Caki2 (cell line): ENCODE measurements at regions not wholly inside any gene's neighbourhood (a gene's known extent, or its start where the extent isn't known, plus 50 kb on each side); places are given as distances from the start of the nearest gene placed in this dataset.
"Not testable (repeated sequence)": the region's sequence is repeated elsewhere in the genome, so short reads cannot be mapped to it uniquely, and the experiment has no call there.

Experiments used
- DNase-seq: peaks from one replicate; pipeline ENCODE4 v3.0.0-alpha.2; 2015; ENCODE audit warnings: low read depth
- in situ Hi-C: cut with HindIII; loops from 2 replicates; pipeline ENCODE4 v1.10.0; 2016; ENCODE audit warnings: low sequenced_read_pairs, low pct_unique_long_range_greater_than_20kb, mixed read lengths

DNA sequence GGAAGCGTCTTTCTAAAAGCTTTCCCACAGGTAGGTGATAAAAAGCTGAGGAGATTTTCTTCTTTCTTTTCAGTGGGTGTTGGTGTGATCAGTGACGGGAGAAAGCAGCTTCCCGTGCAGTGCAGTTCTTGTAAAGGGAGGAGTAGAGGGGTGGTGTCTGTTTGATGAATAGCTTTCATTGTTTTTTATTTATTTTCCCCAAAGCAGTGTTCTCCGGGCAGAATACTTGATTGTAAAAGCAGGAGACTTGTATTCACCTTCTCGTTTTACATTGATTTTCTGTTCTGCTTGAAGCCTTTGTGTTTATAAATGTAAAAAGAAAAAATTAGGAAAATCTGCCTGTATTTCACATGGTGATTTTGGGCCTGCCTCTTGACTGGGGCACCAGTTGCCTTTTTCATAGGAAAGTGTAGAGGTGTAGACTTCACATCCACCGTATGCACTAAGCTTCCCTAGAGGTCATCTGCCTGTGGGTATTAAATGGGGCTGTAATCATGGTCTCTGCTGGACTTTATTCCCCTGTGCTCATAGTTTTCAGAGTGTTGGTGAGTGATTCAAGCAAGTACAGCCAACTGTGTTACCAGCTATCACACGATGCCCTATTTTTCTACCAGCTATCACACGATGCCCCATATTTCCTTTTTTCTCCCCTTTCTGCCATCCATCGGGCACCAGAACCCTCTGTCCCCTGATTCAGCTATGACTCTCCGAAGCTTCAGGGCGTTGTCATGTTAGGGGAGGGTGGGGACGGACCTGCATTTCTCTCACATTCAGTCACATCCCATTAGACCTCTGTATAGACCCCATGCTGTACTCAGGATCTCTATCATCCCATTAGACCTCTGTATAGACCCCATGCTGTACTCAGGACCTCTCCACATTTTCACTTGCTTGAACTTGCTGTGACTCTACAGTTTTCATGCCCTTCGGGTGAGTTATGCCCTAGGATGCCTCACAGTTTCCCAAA lies 526.5 kb downstream of the TRIML1 start:
- in situ Hi-C loops, result no loop called here

DNA sequence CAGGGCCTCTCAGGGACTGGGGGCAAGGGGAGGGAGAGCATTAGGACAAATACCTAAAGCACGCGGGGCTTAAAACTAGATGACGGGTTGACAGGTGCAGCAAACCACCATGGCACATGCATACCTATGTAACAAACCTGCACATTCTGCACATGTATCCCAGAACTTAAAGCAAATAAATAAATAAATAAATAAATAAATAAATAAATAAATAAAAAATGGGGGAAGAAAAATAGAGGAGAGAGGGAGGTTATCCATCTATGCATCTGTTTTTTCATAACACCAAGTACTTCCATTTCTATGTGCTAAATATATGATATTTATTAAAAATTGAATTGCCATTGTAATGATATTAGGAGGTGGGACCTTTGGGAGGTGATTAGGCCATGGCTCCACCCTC lies 539.5 kb downstream of the TRIML1 start:
- DNase-seq, in situ Hi-C loops: not testable (repeated sequence)

More for the DNA sequence above, 526.5 kb downstream of the TRIML1 start:
- DNase-seq, result no peak

DNA sequence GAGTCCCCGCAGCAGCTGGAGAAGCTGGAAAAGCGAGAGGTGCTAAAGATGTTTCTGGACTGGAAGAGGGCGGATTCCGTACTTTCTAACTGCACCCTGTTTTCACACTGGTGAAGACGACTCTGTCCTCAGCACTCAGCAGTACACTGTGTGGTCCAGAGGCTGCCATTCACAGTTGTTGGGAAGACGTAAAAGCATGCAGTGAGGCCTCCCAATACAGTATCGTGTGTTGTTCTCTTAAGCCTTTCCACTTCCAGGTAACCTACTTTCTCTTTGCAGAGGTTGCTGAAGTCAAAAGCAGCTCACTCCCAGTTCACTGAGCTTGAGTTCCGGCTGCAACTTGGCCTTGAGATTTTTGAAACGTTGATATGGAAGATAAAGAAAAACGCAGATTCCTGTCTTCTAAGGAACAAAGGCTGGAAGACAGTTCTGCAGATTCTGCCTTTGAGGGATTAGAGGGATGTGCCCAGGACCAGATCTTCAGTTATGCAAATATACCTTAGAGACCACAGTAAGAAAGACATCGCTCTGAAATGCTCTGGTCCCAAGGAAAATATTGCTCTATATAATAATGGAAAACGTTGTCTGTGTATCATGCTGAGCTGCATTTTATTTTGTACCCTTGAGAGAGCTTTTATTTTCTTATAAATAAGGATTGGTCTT lies 540.9 kb downstream of the TRIML1 start:
- no peak for DNase-seq
- in situ Hi-C loops, result no loop called here

DNA sequence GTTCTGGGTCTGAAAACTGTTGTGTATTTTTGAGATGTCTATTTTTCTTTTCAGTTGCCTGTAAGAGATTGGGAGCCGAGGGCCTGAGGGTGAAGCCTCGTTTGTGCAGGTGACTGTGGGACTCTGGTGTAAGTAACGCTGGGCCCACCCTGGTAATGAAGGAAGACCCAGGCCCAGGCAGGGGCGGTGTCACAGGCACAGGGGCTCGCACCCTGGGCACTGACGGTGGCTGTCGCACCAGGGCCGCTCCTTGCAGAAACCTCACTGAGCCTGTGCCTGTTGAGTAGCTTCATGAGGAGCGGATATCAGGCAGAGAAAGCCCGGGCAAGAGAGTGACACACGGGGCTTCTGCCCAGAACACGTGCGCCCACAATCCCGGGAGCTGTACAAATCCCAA lies 541.4 kb downstream of the TRIML1 start:
- in situ Hi-C loops, result no loop called here
- no peak for DNase-seq

DNA sequence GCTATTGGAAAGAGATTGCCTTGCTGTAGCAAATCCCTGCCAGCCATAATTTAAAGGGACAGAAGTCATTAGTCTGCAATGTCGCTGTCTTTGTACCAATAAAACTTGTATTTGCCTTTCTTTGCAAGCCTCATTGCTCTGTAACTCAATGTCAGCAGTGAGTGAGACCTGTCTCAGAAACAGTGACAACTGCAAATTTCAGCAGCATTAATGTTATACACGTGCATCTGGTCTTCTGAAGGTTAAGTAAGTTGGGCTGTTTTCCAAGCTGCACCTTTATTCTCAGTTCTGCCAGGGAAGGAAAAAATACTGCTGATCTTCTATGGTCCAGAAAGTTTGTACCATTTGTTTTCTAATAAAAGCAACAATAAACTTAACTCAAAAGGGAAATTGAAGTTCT lies 543.1 kb downstream of the TRIML1 start:
- in situ Hi-C loops, result no loop called here
- DNase-seq, result no peak

DNA sequence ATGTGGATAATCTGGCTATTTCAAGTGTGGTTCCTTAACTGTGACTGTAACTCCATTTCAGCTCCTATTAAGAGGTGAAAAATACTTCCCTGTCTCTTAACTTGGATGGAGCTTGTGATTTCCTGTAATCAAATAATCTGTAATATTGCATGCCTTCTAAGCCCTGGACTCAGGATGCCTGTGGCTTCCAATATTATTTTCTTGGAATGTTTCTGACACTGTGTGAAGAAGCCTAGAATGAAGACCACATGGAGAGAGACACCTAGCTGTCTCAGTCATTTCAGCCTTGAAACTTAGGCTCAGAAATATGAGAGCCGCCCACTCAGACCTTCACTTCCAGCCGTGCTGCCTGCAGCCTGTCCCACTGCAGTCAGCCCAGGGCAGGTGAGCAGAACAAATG lies 544.3 kb downstream of the TRIML1 start:
- no peak for DNase-seq
- in situ Hi-C loops, result no loop called here

DNA sequence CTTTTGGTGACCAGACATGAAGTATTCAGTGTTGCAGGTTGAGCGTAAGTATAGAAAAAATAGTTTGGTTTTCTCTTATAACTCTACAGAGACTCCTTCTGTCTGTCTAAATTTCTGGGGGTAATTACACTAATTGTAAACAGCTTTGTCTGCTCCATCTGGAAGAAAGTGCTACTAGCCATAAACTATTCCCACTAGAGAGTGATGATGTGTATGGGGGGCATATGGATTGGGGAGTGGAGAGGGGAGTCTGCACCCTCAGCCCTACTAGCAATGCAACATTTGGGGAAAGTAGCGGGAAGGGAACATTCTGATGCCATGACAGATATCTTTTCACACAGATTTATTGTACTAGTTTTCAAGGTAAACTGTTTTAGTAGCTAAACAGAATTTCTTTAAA lies 549.7 kb downstream of the TRIML1 start:
- in situ Hi-C loops, result no loop called here
- no peak for DNase-seq

DNA sequence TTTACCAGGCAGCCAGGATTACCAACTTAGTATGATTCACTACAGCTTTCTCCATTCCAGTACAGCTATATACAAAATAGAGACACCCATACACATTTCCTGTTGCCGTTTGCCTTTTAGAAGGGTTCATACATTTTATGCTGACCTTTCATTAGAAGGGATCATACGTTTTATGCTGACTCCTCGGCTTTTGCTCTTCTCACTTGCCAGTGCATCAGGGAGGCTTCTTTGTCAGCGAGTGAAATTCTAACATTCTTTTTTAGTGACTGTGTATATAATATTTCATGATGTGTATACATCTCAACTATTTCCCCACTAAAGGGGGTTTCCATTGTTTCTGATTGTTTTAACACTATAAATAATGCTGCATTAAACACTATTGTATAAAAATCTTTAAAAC lies 552.6 kb downstream of the TRIML1 start:
- in situ Hi-C loops, result no loop called here
- no peak for DNase-seq

DNA sequence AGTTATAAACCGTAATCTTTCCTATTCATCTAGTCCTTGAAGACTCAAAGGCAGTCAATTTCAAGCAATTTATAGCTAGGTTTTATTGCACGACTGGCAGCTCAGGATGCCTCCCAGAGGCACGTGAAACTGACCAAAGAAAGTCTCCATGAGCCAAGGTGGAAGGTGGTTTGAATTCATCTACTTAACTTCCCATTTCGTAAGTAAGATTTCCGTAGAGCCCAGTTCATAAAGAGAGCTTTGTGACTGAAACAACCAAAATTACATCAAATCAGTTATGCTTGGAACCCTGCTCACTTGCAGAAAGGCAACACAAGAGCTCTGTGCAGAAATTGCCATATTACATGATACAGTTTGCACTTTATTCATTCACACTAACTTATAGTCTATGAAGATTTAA lies 556.0 kb downstream of the TRIML1 start:
- in situ Hi-C loops, result no loop called here
- no peak for DNase-seq

DNA sequence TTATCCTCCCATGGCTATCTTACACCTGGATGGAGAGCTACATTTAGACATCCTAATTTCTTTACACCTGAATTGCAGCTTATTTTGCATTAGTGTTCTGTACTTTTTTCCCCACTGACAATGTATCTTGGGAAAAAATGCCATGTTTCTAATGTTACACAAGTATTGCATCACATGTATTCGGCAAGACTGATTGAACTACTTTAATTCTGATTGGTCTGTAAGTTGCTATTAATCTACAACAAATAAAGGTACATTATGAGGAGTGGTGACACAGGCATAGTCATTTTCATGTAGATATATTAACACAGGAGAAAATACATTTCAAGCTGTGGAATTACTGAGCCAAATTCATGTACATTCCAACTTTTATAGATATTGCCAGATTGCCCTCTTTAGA lies 558.0 kb downstream of the TRIML1 start:
- in situ Hi-C loops, result no loop called here
- no peak for DNase-seq

DNA sequence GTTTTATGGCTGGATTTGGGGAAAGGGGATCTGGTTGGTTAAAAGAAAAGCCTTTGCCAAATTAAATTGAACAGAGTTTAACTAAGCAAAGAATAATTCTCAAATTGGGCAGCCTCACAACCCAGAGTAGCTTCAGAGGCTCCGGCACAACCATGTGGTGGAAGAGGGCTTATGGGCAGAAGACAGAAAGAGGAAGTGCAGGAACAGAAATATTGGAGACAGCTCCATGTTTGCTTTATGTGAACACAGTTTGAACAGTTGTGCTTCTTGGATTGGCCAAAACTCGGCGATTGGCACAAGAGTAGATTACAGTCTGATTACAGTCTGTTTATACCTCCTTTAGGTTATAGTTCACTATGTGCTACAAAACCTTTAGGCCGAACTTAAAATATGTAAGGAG lies 562.7 kb downstream of the TRIML1 start:
- no peak for DNase-seq
- in situ Hi-C loops, result no loop called here

DNA sequence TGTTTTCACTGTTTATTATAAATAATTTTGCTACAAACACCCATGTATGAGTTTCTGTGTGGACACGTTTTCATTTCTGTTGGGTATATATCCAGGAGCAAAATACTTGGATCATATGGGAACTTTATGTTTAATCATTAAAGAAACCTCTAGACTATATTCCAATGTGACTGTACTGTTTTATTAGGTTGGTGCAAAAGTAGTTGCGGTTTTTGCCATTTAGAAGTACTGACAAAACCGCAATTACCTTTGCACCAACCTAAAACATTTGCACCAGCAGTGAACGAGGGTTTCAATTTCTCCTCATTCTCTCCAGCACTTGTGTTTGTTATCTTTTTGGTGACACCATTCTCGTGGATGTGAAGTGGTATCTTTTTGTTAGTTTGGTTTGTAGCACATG lies 565.0 kb downstream of the TRIML1 start:
- in situ Hi-C loops, result no loop called here

DNA sequence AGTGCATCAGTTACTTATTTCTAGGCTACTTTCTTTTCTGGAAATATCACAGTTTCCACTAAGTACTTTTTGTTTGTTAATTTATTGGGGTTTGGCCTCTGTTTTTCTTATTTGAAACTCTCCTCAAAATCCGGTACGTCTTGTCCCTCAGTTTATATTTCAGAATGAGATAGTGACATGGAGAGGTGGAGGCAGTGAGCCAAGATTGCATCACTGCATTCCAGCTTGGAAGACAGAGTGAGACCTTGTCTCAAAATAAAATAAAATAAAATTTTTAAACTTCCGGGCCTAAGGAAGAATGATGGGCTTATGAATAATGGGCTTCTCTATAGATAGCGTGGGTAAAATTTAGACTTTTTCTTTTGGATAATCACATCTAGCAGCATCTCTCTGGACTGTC lies 567.8 kb downstream of the TRIML1 start:
- in situ Hi-C loops, result no loop called here
- no peak for DNase-seq

More for the DNA sequence above, 565.0 kb downstream of the TRIML1 start:
- DNase-seq, result no peak

DNA sequence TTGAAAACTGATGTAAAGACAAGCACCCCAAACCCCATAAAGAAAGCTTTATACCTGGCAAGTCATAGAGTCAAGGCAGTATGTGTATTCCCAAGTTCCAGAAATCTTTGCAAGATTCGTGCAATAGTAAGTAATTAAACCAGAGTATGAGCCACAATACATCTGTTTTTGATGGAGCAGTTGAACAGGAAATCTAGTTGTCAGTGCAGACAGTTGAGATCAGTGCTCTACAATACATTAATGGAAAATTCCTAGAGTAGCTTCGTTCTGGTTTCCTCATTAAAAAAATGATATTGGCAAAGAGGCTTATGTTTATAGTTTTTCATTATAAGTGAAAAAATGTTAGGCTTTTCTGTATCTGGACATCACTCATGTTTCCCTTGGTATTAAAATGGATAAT lies 575.3 kb downstream of the TRIML1 start:
- in situ Hi-C loops, result no loop called here
- no peak for DNase-seq

DNA sequence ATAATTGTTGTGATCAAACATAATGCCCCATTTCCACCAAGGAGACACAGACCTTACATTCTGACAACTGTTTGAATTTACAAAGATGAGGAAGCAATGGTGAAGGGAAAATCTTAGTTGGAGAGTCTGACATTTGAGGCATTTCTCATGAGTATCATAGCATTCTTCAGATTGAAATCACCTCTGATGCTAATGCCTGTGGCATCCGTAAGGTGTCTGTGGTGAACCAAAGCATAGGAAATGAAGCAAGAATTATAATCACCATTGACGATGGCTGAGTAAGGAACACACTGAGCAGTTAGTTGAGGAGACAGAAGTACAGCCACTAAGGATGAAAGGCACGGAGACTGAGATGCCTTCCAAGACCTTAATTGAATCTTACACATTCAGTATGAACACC lies 575.7 kb downstream of the TRIML1 start:
- in situ Hi-C loops, result no loop called here
- no peak for DNase-seq

DNA sequence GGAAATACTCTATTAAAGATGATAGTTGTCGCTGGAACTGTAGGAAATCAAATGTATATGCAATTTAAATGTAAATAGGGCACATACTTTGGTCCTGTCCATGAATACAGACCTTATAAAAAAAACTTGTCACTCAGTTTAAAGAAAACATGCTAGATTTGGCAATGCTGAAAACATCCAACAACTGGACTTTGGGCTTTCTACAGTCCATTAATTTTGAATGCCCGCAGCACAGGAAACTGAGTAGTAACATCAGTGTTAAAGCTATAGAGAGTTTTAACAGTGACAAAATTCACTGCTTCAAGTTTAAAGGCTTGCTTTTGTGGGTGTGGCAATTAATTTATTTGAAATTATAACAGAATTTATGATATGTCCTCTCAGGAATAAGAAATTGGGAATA lies 578.4 kb downstream of the TRIML1 start:
- in situ Hi-C loops, result no loop called here

DNA sequence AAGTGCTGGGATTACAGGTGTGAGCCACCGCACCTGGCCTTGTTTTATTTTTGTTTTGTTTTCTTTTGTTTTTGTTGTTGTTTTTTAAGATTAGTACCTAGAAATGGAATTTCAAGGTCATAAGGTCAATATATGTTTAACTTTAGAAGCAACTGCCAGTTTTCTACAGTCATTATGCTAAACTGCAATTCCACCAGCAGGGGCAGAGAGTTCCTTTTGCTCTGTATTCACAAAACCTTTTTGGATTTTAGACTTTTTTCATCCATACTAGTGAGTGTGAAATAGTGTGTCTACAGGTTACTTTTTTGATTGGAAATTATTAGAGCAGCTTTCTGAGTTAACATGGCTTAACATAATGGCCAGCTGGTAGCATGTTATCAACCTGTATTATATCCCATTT lies 580.6 kb downstream of the TRIML1 start:
- DNase-seq, result no peak
- in situ Hi-C loops, result no loop called here

More for the DNA sequence above, 578.4 kb downstream of the TRIML1 start:
- no peak for DNase-seq

DNA sequence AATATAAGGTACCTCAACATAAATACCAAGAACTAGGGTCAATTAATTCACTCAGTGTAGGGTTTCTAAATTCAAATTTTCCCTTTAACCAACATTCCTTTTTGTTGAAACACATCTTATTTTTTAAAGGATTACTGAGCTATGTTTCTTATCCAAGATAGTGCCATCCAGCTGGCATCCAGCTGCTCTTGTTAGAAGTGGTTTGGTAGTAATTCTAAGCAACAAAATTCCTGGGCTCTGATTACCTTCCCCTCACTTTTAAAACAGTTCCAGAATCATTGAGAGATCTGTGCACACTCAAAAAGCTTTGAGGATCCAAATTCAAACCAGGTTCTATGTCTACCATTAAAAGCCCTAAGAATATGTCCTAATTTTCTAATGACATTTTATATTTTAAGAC lies 583.7 kb downstream of the TRIML1 start:
- DNase-seq, result no peak
- in situ Hi-C loops, result no loop called here

DNA sequence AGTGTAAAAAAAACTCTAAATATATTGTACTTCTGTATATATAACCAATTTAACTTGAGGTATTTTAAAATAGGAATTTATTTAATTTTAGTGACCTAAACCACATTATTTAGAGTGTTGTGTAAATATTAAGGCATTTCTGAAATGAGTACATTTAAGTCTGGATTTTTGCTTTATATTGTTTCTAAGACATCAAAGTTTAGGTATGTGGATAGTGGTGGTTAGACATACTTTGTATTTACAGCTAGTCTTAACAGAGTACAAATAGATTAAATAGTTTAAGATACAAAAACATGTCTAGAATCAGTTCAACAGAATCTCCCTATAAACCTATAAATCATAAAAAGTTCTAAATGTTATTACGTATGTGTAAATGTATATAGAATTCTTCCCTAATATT lies 588.5 kb downstream of the TRIML1 start:
- DNase-seq, result no peak
- in situ Hi-C loops, result no loop called here

DNA sequence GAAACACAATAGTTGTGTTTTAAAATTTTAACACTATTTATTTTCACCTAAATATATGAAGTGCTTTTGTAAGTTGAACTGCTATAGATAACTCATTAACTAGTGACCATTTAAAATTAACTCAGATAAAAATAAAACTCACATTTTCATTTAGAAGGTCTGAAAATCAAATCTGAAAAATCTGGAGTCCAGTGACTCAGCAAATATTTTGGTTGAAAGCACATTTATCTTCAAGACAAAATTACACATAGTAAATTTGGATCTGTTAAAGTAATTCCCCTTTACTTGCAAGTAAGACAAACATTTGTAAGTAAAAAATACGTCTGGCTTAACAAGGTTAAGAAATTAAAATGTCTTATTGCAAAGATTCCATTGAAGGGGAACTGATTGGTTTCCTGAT lies 589.1 kb downstream of the TRIML1 start:
- in situ Hi-C loops, result no loop called here

More for the DNA sequence above, 589.1 kb downstream of the TRIML1 start:
- DNase-seq, result no peak
